H9 (cell line): ENCODE measurements at regions not wholly inside any gene's neighbourhood (a gene's known extent, or its start where the extent isn't known, plus 50 kb on each side); places are given as distances from the start of the nearest gene placed in this dataset.

Source experiments
- DNase-seq: peaks from one replicate; pipeline ENCODE4 v3.0.0-alpha.2; 2017
- H2AFZ ChIP-seq: one replicate; pipeline ENCODE4 v1.6.1; 2013; ENCODE audit warnings: mild to moderate bottlenecking, low read length, control low read depth, moderate library complexity
- H2AK5ac ChIP-seq: 2 replicates; pipeline ENCODE4 v1.6.1; 2013; ENCODE audit warnings: low read length, control low read depth, mixed read lengths; ENCODE audit not compliant: insufficient read length
- H2BK120ac ChIP-seq: one replicate; pipeline ENCODE4 v1.6.1; 2013; ENCODE audit warnings: low read depth, mild to moderate bottlenecking, low read length, control low read depth, inconsistent platforms; ENCODE audit not compliant: poor library complexity, severe bottlenecking
- H2BK12ac ChIP-seq: 2 replicates; pipeline ENCODE4 v1.6.1; 2013; ENCODE audit warnings: low read length, control low read depth, mixed read lengths, low read depth; ENCODE audit not compliant: insufficient read length
- H2BK15ac ChIP-seq: 2 replicates; pipeline ENCODE4 v1.6.1; 2013; ENCODE audit warnings: low read depth, low read length, control low read depth
- H2BK20ac ChIP-seq: one replicate; pipeline ENCODE4 v1.6.1; 2013; ENCODE audit warnings: low read depth, mild to moderate bottlenecking, low read length, control low read depth, inconsistent platforms; ENCODE audit not compliant: poor library complexity, severe bottlenecking
- H2BK5ac ChIP-seq: 2 replicates; pipeline ENCODE4 v1.6.1; 2013; ENCODE audit warnings: low read length, control low read depth, mixed read lengths; ENCODE audit not compliant: insufficient read length
- H3K14ac ChIP-seq: 2 replicates; pipeline ENCODE4 v1.6.1; 2013; ENCODE audit warnings: low read length, control low read depth; ENCODE audit not compliant: insufficient read depth
- H3K18ac ChIP-seq: 2 replicates; pipeline ENCODE4 v1.6.1; 2013; ENCODE audit warnings: low read depth, mild to moderate bottlenecking, mixed read lengths, low read length, control low read depth; ENCODE audit not compliant: insufficient read length
- H3K23ac ChIP-seq: 2 replicates; pipeline ENCODE4 v1.6.1; 2013; ENCODE audit warnings: low read length, control low read depth, mixed read lengths, low read depth; ENCODE audit not compliant: insufficient read length
- H3K23me2 ChIP-seq: 2 replicates; pipeline ENCODE4 v1.6.1; 2013; ENCODE audit warnings: low read depth, mild to moderate bottlenecking, mixed read lengths, low read length, control low read depth; ENCODE audit not compliant: insufficient read length, poor library complexity, severe bottlenecking
- H3K27ac ChIP-seq: 2 replicates; pipeline ENCODE4 v1.5.1; 2013; ENCODE audit warnings: low read length, control low read depth, mixed read lengths, low read depth; ENCODE audit not compliant: insufficient read length
- H3K27me3 ChIP-seq: 2 replicates; pipeline ENCODE4 v1.6.1; 2013; ENCODE audit warnings: low read length, control low read depth, inconsistent platforms; ENCODE audit not compliant: insufficient read depth
- H3K4ac ChIP-seq: 2 replicates; pipeline ENCODE4 v1.6.1; 2013; ENCODE audit warnings: low read depth, mild to moderate bottlenecking, control low read depth, inconsistent platforms, low read length, moderate library complexity
- H3K4me1 ChIP-seq: 2 replicates; pipeline ENCODE4 v1.6.1; 2013; ENCODE audit warnings: low read length, control low read depth, inconsistent platforms; ENCODE audit not compliant: insufficient read depth
- H3K4me2 ChIP-seq: 2 replicates; pipeline ENCODE4 v1.6.1; 2013; ENCODE audit warnings: low read length, control low read depth, mixed read lengths; ENCODE audit not compliant: insufficient read length, insufficient read depth
- H3K56ac ChIP-seq: 2 replicates; pipeline ENCODE4 v1.6.1; 2013; ENCODE audit warnings: low read depth, mild to moderate bottlenecking, mixed read lengths, low read length, control low read depth; ENCODE audit not compliant: insufficient read length
- H3K79me1 ChIP-seq: 2 replicates; pipeline ENCODE4 v1.6.1; 2013; ENCODE audit warnings: low read depth, mild to moderate bottlenecking, moderate library complexity, low read length, control low read depth, inconsistent platforms; ENCODE audit not compliant: insufficient read depth, poor library complexity, severe bottlenecking
- H3K79me2 ChIP-seq: 2 replicates; pipeline ENCODE4 v1.6.1; 2013; ENCODE audit warnings: low read length, control low read depth, inconsistent platforms; ENCODE audit not compliant: insufficient read depth
- H3K9ac ChIP-seq: 2 replicates; pipeline ENCODE4 v1.6.1; 2013; ENCODE audit warnings: low read length, control low read depth, mixed read lengths; ENCODE audit not compliant: insufficient read length; ENCODE audit errors: extremely low read depth
- H3K9me3 ChIP-seq: one replicate; pipeline ENCODE4 v1.6.1; 2013; ENCODE audit warnings: low read depth, low read length, inconsistent platforms; ENCODE audit not compliant: control insufficient read depth
- H3T11ph ChIP-seq: one replicate; pipeline ENCODE4 v1.6.1; 2013; ENCODE audit warnings: mild to moderate bottlenecking, low read length, control low read depth, inconsistent platforms
- H4K20me1 ChIP-seq: one replicate; pipeline ENCODE4 v1.6.1; 2013; ENCODE audit not compliant: control insufficient read depth, insufficient read length, insufficient read depth
- H4K5ac ChIP-seq: 2 replicates; pipeline ENCODE4 v1.6.1; 2013; ENCODE audit warnings: low read depth, mild to moderate bottlenecking, mixed read lengths, low read length, control low read depth; ENCODE audit not compliant: insufficient read length
- H4K8ac ChIP-seq: replicated peaks from 2 replicates; pipeline ENCODE4 v1.6.1; 2013; ENCODE audit warnings: low read length, control low read depth, mixed read lengths, low read depth; ENCODE audit not compliant: insufficient read length
- H4K91ac ChIP-seq: 2 replicates; pipeline ENCODE4 v1.6.1; 2013; ENCODE audit warnings: low read depth, mild to moderate bottlenecking, moderate library complexity, mixed read lengths, low read length, control low read depth; ENCODE audit not compliant: insufficient read length
- H3K27ac Mint-ChIP-seq, 3 experiments: 2 replicates in 2 of 3; 3 replicates in 1 of 3; pipeline ENCODE4 v1.8.0; 2020 to 2021; ENCODE audit warnings: mixed read lengths in 3 of 3, mild to moderate bottlenecking in 1 of 3, moderate library complexity in 1 of 3
- H3K27me3 Mint-ChIP-seq: 2 replicates; pipeline ENCODE4 v1.8.0; 2021; ENCODE audit warnings: low read depth, mild to moderate bottlenecking, moderate library complexity, mixed read lengths
- H3K36me3 Mint-ChIP-seq, 3 experiments: 2 replicates in 2 of 3; 3 replicates in 1 of 3; pipeline ENCODE4 v1.8.0; 2020 to 2021; ENCODE audit warnings: low read depth in 3 of 3, mixed read lengths in 3 of 3; ENCODE audit not compliant: insufficient read depth in 1 of 3
- H3K4me1 Mint-ChIP-seq, 2 experiments: 2 replicates each; pipeline ENCODE4 v1.8.0; 2020; ENCODE audit warnings: mixed read lengths in 2 of 2
- H3K4me3 Mint-ChIP-seq, 2 experiments: 2 replicates in 1 of 2; 3 replicates in 1 of 2; pipeline ENCODE4 v1.8.0; 2020 to 2021; ENCODE audit warnings: mild to moderate bottlenecking in 2 of 2, mixed read lengths in 2 of 2, moderate library complexity in 1 of 2
- H3K9me3 Mint-ChIP-seq, 2 experiments: 2 replicates in 1 of 2; 3 replicates in 1 of 2; pipeline ENCODE4 v1.8.0; 2020; ENCODE audit warnings: mild to moderate bottlenecking in 2 of 2, mixed read lengths in 2 of 2, moderate library complexity in 1 of 2
- CTCF ChIP-seq: fragments of 200-600 bp; sonication (generic); conservative IDR thresholded peaks from 3 replicates; pipeline ENCODE4 v1.8.0; 2021; ENCODE audit warnings: antibody characterized with exemption, mild to moderate bottlenecking
- WGBS: extraction: QIAGEN DNeasy Blood & Tissue Kit; methylation state at CpG from one replicate; pipeline ENCODE4 v1.1.7; 2013; ENCODE audit warnings: missing lambda C conversion rate, low lambda C conversion rate, mixed read lengths; ENCODE audit not compliant: insufficient read length; ENCODE audit errors: extremely low coverage; 5-methylcytosine and 5-hydroxymethylcytosine counted together

- H3K14ac ChIP-seq = no peak overlapping the region
- H4K8ac ChIP-seq = no peak overlapping the region
- Mint-ChIP-seq H3K27me3 (no peaks in the 10 kb centered on the region), H3K36me3 (peaks cover 9 to 21% (median 14%) of the 10 kb centered on the region in 3 experiments), H3K4me3 (no peak overlapping the region), H3K4me1 (no peaks in the 10 kb centered on the region), H3K27ac (no peak overlapping the region), H3K9me3 (peaks cover 22 to 23% of the 10 kb centered on the region in 2 experiments)
- no peak overlapping the region for H2BK20ac ChIP-seq
- H2BK15ac ChIP-seq = no peak overlapping the region
- H3K4me2 ChIP-seq = no peak overlapping the region
- H3K27me3 ChIP-seq = no peaks in the 10 kb centered on the region
- no peaks in the 10 kb centered on the region for H3K79me2 ChIP-seq
- H3K9ac ChIP-seq = no peak overlapping the region
- H3T11ph ChIP-seq = no peak overlapping the region
- H3K4ac ChIP-seq = no peak overlapping the region
- H2BK5ac ChIP-seq = no peak overlapping the region
- no peak overlapping the region for H3K56ac ChIP-seq
- no peaks in the 10 kb centered on the region for H3K79me1 ChIP-seq
- H3K27ac ChIP-seq = no peak overlapping the region
- no peaks in the 10 kb centered on the region for H3K4me1 ChIP-seq
- H4K91ac ChIP-seq = no peak overlapping the region
- DNase-seq = no peak
- no peak overlapping the region for H2AFZ ChIP-seq
- no peaks in the 10 kb centered on the region for H3K9me3 ChIP-seq
- H2AK5ac ChIP-seq = no peak overlapping the region
- no peaks in the 10 kb centered on the region for H4K20me1 ChIP-seq
- H3K23ac ChIP-seq = no peak overlapping the region
- no peak overlapping the region for H4K5ac ChIP-seq
- no peak overlapping the region for H3K18ac ChIP-seq
- H2BK120ac ChIP-seq = no peak overlapping the region
- no peaks in the 10 kb centered on the region for H3K23me2 ChIP-seq
- no peak overlapping the region for H2BK12ac ChIP-seq
- no CpG with 5 or more reads among the region's 1 CpG for WGBS
- TF ChIP-seq CTCF = no peak
These were observed 361.2 kb downstream of the PIK3R1 start for GRCh38 chr5:68576805-68577204.
